ENCODE measurements at regions not wholly inside any gene's neighbourhood (a gene's known extent, or its start where the extent isn't known, plus 50 kb on each side); places are given as distances from the start of the nearest gene placed in this dataset.

- H3K9me3 ChIP-seq (ENCODE audit: insufficient read depth, low read length, severe bottlenecking) = no peaks in the 10 kb centered on the region
- ATAC-seq (ENCODE audit: insufficient read depth, low read depth) (no peak), DNase-seq (no peak)
- no peak overlapping the region for H3K27ac ChIP-seq (ENCODE audit: low read length)
- H4K20me1 ChIP-seq (ENCODE audit: insufficient read depth, low read length) = no peaks in the 10 kb centered on the region
- no peaks in the 10 kb centered on the region for H3K27me3 ChIP-seq (ENCODE audit: insufficient read depth, low read length, poor library complexity)
- H3K9ac ChIP-seq (ENCODE audit: low read depth, low read length) = no peak overlapping the region
- H2AFZ ChIP-seq (ENCODE audit: low read depth, low read length) = no peak overlapping the region
- H3K4me3 ChIP-seq (ENCODE audit: low read depth in 1 of 2, low read length in 2 of 2) = no peak overlapping the region
- no peaks in the 10 kb centered on the region for H3K4me1 ChIP-seq (ENCODE audit: insufficient read depth, low read length)
- H3K4me2 ChIP-seq (ENCODE audit: insufficient read depth, low read length) = no peak overlapping the region
- H3K79me2 ChIP-seq (ENCODE audit: insufficient read depth, low read length) = no peaks in the 10 kb centered on the region
- H3K36me3 ChIP-seq (ENCODE audit: insufficient read depth, low read length) = no peaks in the 10 kb centered on the region
- TF ChIP-seq CTCF (IDR thresholded peaks at IDR 0.05; ENCODE audit: borderline replicate concordance, extremely low read depth, low read length, poor library complexity, severe bottlenecking) (no peak), EZH2 (IDR thresholded peaks at IDR 0.05; ENCODE audit: borderline replicate concordance, low read depth, low read length, severe bottlenecking) (no peak)
Observed at GRCh38 chr11:107116358-107116757, 98.1 kb upstream of the GUCY1A2 start.

- Histone ChIP-seq H3K4me1 (ENCODE audit: insufficient read depth, low read length) (no peaks in the 10 kb centered on the region), H3K4me2 (ENCODE audit: insufficient read depth, low read length) (no peak overlapping the region), H3K36me3 (ENCODE audit: insufficient read depth, low read length) (no peaks in the 10 kb centered on the region), H3K9me3 (ENCODE audit: insufficient read depth, low read length, severe bottlenecking) (peaks cover 2% of the 10 kb centered on the region), H3K9ac (ENCODE audit: low read depth, low read length) (no peak overlapping the region), H4K20me1 (ENCODE audit: insufficient read depth, low read length) (no peaks in the 10 kb centered on the region), H3K27me3 (ENCODE audit: insufficient read depth, low read length, poor library complexity) (no peaks in the 10 kb centered on the region), H2AFZ (ENCODE audit: low read depth, low read length) (no peak overlapping the region), H3K27ac (ENCODE audit: low read length) (no peak overlapping the region), H3K79me2 (ENCODE audit: insufficient read depth, low read length) (no peaks in the 10 kb centered on the region), H3K4me3 (ENCODE audit: low read depth in 1 of 2, low read length in 2 of 2) (no peak overlapping the region)
- TF ChIP-seq CTCF (IDR thresholded peaks at IDR 0.05; ENCODE audit: borderline replicate concordance, extremely low read depth, low read length, poor library complexity, severe bottlenecking) = peak; percentile 16
- no peak for TF ChIP-seq EZH2 (IDR thresholded peaks at IDR 0.05; ENCODE audit: borderline replicate concordance, low read depth, low read length, severe bottlenecking)
- ATAC-seq (ENCODE audit: insufficient read depth, low read depth) (no peak), DNase-seq (no peak)
Observed at GRCh38 chr11:107102692-107103477, 84.6 kb upstream of the GUCY1A2 start.

GRCh38 chr11:107092667-107093066 is 74.4 kb upstream of the GUCY1A2 start:
- no peaks in the 10 kb centered on the region for H4K20me1 ChIP-seq (ENCODE audit: insufficient read depth, low read length)
- DNase-seq (no peak), ATAC-seq (ENCODE audit: insufficient read depth, low read depth) (no peak; the same call in 2 of the 3 replicates)
- H3K36me3 ChIP-seq (ENCODE audit: insufficient read depth, low read length) = no peaks in the 10 kb centered on the region
- no peaks in the 10 kb centered on the region for H3K4me1 ChIP-seq (ENCODE audit: insufficient read depth, low read length)
- H3K4me3 ChIP-seq (ENCODE audit: low read depth in 1 of 2, low read length in 2 of 2) = no peak overlapping the region
- no peak overlapping the region for H3K9ac ChIP-seq (ENCODE audit: low read depth, low read length)
- H2AFZ ChIP-seq (ENCODE audit: low read depth, low read length) = no peak overlapping the region
- no peak overlapping the region for H3K27ac ChIP-seq (ENCODE audit: low read length)
- no peak overlapping the region for H3K4me2 ChIP-seq (ENCODE audit: insufficient read depth, low read length)
- TF ChIP-seq CTCF (IDR thresholded peaks at IDR 0.05; ENCODE audit: borderline replicate concordance, extremely low read depth, low read length, poor library complexity, severe bottlenecking) (no peak), EZH2 (IDR thresholded peaks at IDR 0.05; ENCODE audit: borderline replicate concordance, low read depth, low read length, severe bottlenecking) (no peak)
- no peaks in the 10 kb centered on the region for H3K79me2 ChIP-seq (ENCODE audit: insufficient read depth, low read length)
- no peaks in the 10 kb centered on the region for H3K27me3 ChIP-seq (ENCODE audit: insufficient read depth, low read length, poor library complexity)
- peaks cover 2% of the 10 kb centered on the region for H3K9me3 ChIP-seq (ENCODE audit: insufficient read depth, low read length, severe bottlenecking)
